ENCODE measurements at regions not wholly inside any gene's neighbourhood (a gene's known extent, or its start where the extent isn't known, plus 50 kb on each side); places are given as distances from the start of the nearest gene placed in this dataset.

DNA sequence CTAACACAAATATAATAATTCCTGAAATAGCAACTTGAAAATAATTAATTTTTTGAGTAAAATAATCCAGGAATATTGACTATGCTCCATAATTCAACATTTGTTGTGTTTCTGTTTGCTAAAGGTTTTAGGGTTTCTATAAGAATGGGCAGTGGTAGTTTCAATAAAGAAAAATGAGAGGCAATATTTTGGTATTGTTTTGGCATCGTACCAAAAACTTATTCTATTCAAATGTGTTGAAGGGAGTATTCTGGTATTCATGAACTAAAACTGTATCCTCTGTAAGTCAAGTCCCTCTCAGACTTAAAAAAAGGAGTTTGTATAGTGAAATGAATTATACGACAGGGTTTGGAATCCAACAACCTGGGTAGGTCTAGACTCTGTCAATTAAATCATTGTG, 1245.6 kb upstream of the CELF4 start:
- H3K27ac ChIP-seq: no peak overlapping the region
- intact Hi-C loops (cut with DNase I): no loop called here
- TF ChIP-seq POLR2AphosphoS5 (IDR thresholded peaks at IDR 0.05) (no peak), EP300 (IDR thresholded peaks at IDR 0.05) (no peak), CTCF (IDR thresholded peaks at IDR 0.05) (no peak), POLR2A (IDR thresholded peaks at IDR 0.05) (no peak)
- H3K9me3 ChIP-seq: no peaks in the 10 kb centered on the region
- no peaks in the 10 kb centered on the region for H3K27me3 ChIP-seq
- no peaks in the 10 kb centered on the region for H3K4me1 ChIP-seq
- H3K4me3 ChIP-seq: no peak overlapping the region
- H3K36me3 ChIP-seq: no peaks in the 10 kb centered on the region
- 77 to 84% methylated on average over 2 of the region's 2 CpGs for WGBS, 2 donors
- DNase-seq: no peak

DNA sequence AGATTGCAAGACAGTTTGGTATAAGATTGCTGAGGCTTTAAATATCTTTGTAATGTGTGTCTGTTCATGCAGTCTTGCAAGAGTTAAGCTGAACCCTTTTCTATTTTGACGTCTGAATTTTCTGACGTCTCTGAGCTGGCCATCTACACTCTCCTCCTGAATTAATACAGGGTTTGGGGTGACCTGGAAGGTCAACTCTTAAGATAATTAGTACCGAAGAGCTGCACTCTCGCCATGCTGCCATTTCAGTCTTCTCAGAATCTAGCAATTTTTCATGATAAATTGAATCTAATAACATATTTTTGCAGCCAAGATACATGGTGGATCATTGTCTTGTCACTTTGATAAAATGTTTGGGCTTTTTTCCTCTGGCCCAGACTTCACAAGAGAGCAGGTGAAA, 1245.2 kb upstream of the CELF4 start:
- Histone ChIP-seq H3K36me3 (no peaks in the 10 kb centered on the region), H3K27me3 (no peaks in the 10 kb centered on the region), H3K4me3 (no peak overlapping the region), H3K9me3 (no peaks in the 10 kb centered on the region), H3K4me1 (no peaks in the 10 kb centered on the region), H3K27ac (no peak overlapping the region)
- TF ChIP-seq POLR2AphosphoS5 (IDR thresholded peaks at IDR 0.05) (no peak), CTCF (IDR thresholded peaks at IDR 0.05) (no peak), EP300 (IDR thresholded peaks at IDR 0.05) (no peak), POLR2A (IDR thresholded peaks at IDR 0.05) (no peak)
- intact Hi-C loops (cut with DNase I): no loop called here
- no peak for DNase-seq
- WGBS, 2 donors: 77 to 79% methylated on average over 4 of the region's 4 CpGs

GRCh38 chr18:38807915-38808314, 1242.3 kb upstream of the CELF4 start:
- 76 to 77% methylated on average over 3 of the region's 3 CpGs for WGBS, 2 donors
- H3K9me3 ChIP-seq: no peaks in the 10 kb centered on the region
- intact Hi-C loops (cut with DNase I): no loop called here
- no peaks in the 10 kb centered on the region for H3K36me3 ChIP-seq
- H3K4me1 ChIP-seq: no peaks in the 10 kb centered on the region
- no peak overlapping the region for H3K27ac ChIP-seq
- no peak overlapping the region for H3K4me3 ChIP-seq
- DNase-seq: no peak
- TF ChIP-seq POLR2A (IDR thresholded peaks at IDR 0.05) (no peak), EP300 (IDR thresholded peaks at IDR 0.05) (no peak)
- no peaks in the 10 kb centered on the region for H3K27me3 ChIP-seq

DNA sequence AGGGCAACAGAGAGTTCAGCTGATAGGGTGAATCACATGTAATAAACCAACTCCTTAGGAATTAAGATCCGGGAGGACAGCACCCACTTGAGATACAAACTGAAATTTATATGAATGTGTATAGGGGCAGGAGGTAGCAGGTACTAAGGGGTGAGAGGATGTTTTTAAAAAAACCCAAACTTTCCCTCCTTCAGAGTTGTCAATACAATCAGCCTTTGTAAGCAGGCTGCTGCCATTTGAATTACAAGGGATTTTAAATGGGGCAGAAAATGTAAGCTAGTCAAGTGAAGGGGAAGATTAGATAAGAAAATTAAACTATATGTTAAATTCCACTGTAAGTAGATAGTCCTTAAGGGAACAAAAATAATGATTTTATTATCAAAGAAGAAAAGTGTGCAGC, 1239.7 kb upstream of the CELF4 start:
- 42 to 72% methylated on average over 1 of the region's 1 CpG for WGBS, 2 donors
- intact Hi-C loops (cut with DNase I): no loop called here
- Histone ChIP-seq H3K27ac (no peak overlapping the region), H3K4me3 (no peak overlapping the region), H3K36me3 (no peaks in the 10 kb centered on the region), H3K9me3 (no peaks in the 10 kb centered on the region), H3K27me3 (no peaks in the 10 kb centered on the region), H3K4me1 (no peaks in the 10 kb centered on the region)
- DNase-seq: no peak
- TF ChIP-seq CTCF (IDR thresholded peaks at IDR 0.05) (no peak), POLR2AphosphoS5 (IDR thresholded peaks at IDR 0.05) (no peak), EP300 (IDR thresholded peaks at IDR 0.05) (no peak), POLR2A (IDR thresholded peaks at IDR 0.05) (no peak)

DNA sequence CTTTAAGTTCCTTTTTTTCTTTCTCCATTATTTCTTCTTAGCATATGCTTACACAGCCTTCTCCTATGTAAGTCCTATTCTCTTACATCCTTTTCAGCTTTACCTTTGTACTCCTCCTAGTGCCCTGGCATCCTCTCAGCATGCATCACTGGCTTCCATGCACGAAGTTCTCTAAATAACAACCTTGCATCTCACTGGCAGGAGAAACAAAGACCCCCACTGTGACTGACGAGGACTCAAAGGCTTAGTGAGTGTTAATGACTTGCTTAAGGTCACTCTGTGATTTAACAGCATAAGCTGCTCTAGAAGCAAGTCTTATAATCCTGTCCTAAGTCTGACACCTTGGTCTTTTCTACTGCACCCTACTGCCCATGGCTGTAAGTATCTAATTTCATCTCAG, 1236.0 kb upstream of the CELF4 start:
- no peak for DNase-seq
- Histone ChIP-seq H3K36me3 (no peaks in the 10 kb centered on the region), H3K9me3 (no peaks in the 10 kb centered on the region), H3K4me1 (no peaks in the 10 kb centered on the region), H3K27me3 (no peaks in the 10 kb centered on the region), H3K4me3 (no peak overlapping the region), H3K27ac (no peak overlapping the region)
- TF ChIP-seq CTCF (IDR thresholded peaks at IDR 0.05) (no peak), POLR2A (IDR thresholded peaks at IDR 0.05) (no peak), EP300 (IDR thresholded peaks at IDR 0.05) (no peak), POLR2AphosphoS5 (IDR thresholded peaks at IDR 0.05) (no peak)
- 30 to 57% methylated on average over 2 of the region's 2 CpGs for WGBS, 2 donors
- intact Hi-C loops (cut with DNase I): no loop called here

Measured in sigmoid colon (tissue), 6 donors.